ENCODE measurements at regions not wholly inside any gene's neighbourhood (a gene's known extent, or its start where the extent isn't known, plus 50 kb on each side); places are given as distances from the start of the nearest gene placed in this dataset.

GRCh38 chr5:68846828-68847227 lies 247.0 kb upstream of the SLC30A5 start (continued):
- no peak for TF ChIP-seq CTCF (conservative IDR thresholded peaks at IDR 0.05; ENCODE audit: low read depth in 2 of 2)
- no peak for TF ChIP-seq JUNB (IDR thresholded peaks at IDR 0.05; ENCODE audit: unreplicated experiment)
- no peak for TF ChIP-seq ZNF331 (CRISPR knock-in tag; IDR thresholded peaks at IDR 0.05; ENCODE audit: low read depth)

DNA sequence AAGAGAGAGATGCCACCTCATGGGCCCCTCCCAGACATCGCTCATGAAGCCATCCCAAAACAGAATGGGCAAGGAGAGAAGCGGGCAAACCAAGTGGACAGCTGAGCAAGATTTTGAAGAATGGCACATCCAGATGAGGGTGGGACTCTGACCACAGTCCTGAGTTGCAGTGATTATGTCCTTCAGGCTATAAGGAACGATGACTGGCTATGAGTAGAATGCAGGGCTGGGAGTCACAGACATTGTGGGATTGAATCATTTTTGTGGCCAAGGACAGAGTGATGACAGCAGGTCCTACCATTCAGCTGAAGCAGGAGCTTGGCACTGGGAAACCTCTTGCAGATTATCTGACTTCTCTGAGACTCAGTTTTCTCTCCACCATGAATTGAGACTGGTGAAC lies 245.7 kb upstream of the SLC30A5 start:
- Histone ChIP-seq H3K36me3 (ENCODE audit: insufficient read depth) (no peaks in the 10 kb centered on the region), H3K27ac (ENCODE audit: low read depth) (no peak overlapping the region), H3K4me3 (no peak overlapping the region), H3K4me1 (ENCODE audit: insufficient read depth) (peaks cover 5% of the 10 kb centered on the region; the same call in 1 of the 2 replicates), H3K9me2 (ENCODE audit: insufficient read depth) (peaks cover 23% of the 10 kb centered on the region), H2AFZ (no peak overlapping the region), H4K20me1 (replicated peaks; ENCODE audit: insufficient read depth) (no peaks in the 10 kb centered on the region), H3K79me2 (replicated peaks; ENCODE audit: insufficient read depth) (no peaks in the 10 kb centered on the region), H3F3A (replicated peaks; ENCODE audit: low read depth) (no peaks in the 10 kb centered on the region), H3K27me3 (ENCODE audit: insufficient read depth) (no peaks in the 10 kb centered on the region), H3K4me2 (no peak overlapping the region)
- H3K27me3 Mint-ChIP-seq (ENCODE audit: insufficient read depth, low read depth, poor library complexity) = no peaks in the 10 kb centered on the region
- ATAC-seq = no peak
- H3K4me1 Mint-ChIP-seq = peaks cover 13% of the 10 kb centered on the region
- H3K9me3 Mint-ChIP-seq = no peaks in the 10 kb centered on the region
- no peaks in the 10 kb centered on the region; the same call in 2 of the 3 replicates for H3K36me3 Mint-ChIP-seq (ENCODE audit: low read depth)
- DNase-seq (ENCODE audit: low spot score) = no peak
- H3K27ac Mint-ChIP-seq = no peak overlapping the region
- H3K4me3 Mint-ChIP-seq = no peak overlapping the region
- TF ChIP-seq NANOG (IDR thresholded peaks at IDR 0.05; ENCODE audit: borderline replicate concordance) (no peak), POLR2AphosphoS5 (IDR thresholded peaks at IDR 0.05; ENCODE audit: low read depth) (no peak), CTCF (conservative IDR thresholded peaks at IDR 0.05; ENCODE audit: low read depth in 2 of 2) (no peak), EZH2 (IDR thresholded peaks at IDR 0.05; ENCODE audit: low read depth, unreplicated experiment) (no peak), STAT1 (IDR thresholded peaks at IDR 0.05; ENCODE audit: unreplicated experiment) (no peak), EZH2phosphoT487 (IDR thresholded peaks at IDR 0.05; ENCODE audit: unreplicated experiment) (no peak), ZNF331 (CRISPR knock-in tag; IDR thresholded peaks at IDR 0.05; ENCODE audit: low read depth) (no peak), REST (IDR thresholded peaks at IDR 0.05; ENCODE audit: unreplicated experiment) (no peak), ZNF114 (CRISPR knock-in tag; IDR thresholded peaks at IDR 0.05) (no peak), ETS1 (IDR thresholded peaks at IDR 0.05) (no peak)

Data from GM23338 (cell line).